Heart right ventricle (tissue), 16 donors: ENCODE measurements at regions not wholly inside any gene's neighbourhood (a gene's known extent, or its start where the extent isn't known, plus 50 kb on each side); places are given as distances from the start of the nearest gene placed in this dataset.

Experiments
- ATAC-seq, 8 donors: fragments of 200-7000 bp; cut with Tn5 transposase; one replicate each; pipeline ENCODE4 v1.9.1; 2020; ENCODE audit warnings: mild to moderate bottlenecking in 8 of 8, moderate library complexity in 8 of 8, moderate number of reproducible peaks in 1 of 8
- DNase-seq, 2 donors: peaks; one replicate each; pipeline ENCODE4 v3.0.0-alpha.2; 2020
- H3K27ac ChIP-seq, 10 donors: fragments of 200-600 bp; sonication (generic) in 2 of 10; one replicate each; pipeline versions ENCODE4 v1.5.0 to v1.8.0; 2020 to 2022; ENCODE audit warnings: mild to moderate bottlenecking in 3 of 10
- H3K27me3 ChIP-seq, 7 donors: fragments of 200-600 bp; one replicate each; pipeline ENCODE4 v1.8.0; 2021 to 2022; ENCODE audit warnings: mild to moderate bottlenecking in 2 of 7
- H3K36me3 ChIP-seq, 9 donors: fragments of 200-600 bp; sonication (generic) in 1 of 9; one replicate each; pipeline versions ENCODE4 v1.5.0 to v1.8.0; 2020 to 2022; ENCODE audit warnings: mild to moderate bottlenecking in 2 of 9
- H3K4me1 ChIP-seq, 9 donors: fragments of 200-600 bp; sonication (generic) in 1 of 9; one replicate each; pipeline versions ENCODE4 v1.5.0 to v1.8.0; 2020 to 2022; ENCODE audit warnings: mild to moderate bottlenecking in 4 of 9
- H3K4me3 ChIP-seq, 10 donors: fragments of 200-600 bp; sonication (generic) in 2 of 10; one replicate each; pipeline versions ENCODE4 v1.5.0 to v1.8.0; 2020 to 2022; ENCODE audit warnings: mild to moderate bottlenecking in 7 of 10, moderate library complexity in 2 of 10
- H3K9me3 ChIP-seq, 11 donors: fragments of 200-600 bp in 10 of 11; sonication (generic) in 2 of 11; one replicate each; pipeline versions ENCODE4 v1.5.0 to v1.8.0; 2013 to 2022; ENCODE audit warnings: mild to moderate bottlenecking in 2 of 11, control low read depth in 1 of 11, moderate library complexity in 1 of 11
- WGBS, 2 donors: extraction: QIAGEN DNeasy Blood & Tissue Kit; methylation state at CpG; one replicate each; pipeline ENCODE4 v1.1.7; 2013; ENCODE audit warnings: inconsistent platforms in 1 of 2; 5-methylcytosine and 5-hydroxymethylcytosine counted together
- intact Hi-C, 10 donors: fragments of 100-400 bp; cut with DNase I; formaldehyde crosslinking; loops; one replicate each; pipeline versions ENCODE4 v1.11.1 to v1.14.2; 2022
- TF ChIP-seq, protein P1 (sequence below), 9 donors: fragments of 200-600 bp; sonication (generic) in 2 of 9; IDR thresholded peaks; one replicate each; pipeline versions ENCODE4 v1.5.0 to v1.8.0; 2021 to 2022; ENCODE audit warnings: antibody characterized with exemption in 9 of 9, mild to moderate bottlenecking in 5 of 9, moderate library complexity in 1 of 9
- donor health status: Arrhythmogenic right ventricular cardiomyopathy.
- donor health status: ischemic (EF 13 %, LVEDD 7.1; RV severe dilation, severe dysfunction).
- donor health status: healthy with polysubstance abuse.
- donor health status: DM: no; HTN: yes; CAD: no.
- donor health status: DM: no; HTN: no; CAD: no.
- donor health status: ischemic (EF 25% LVEDD 6.9; RV normal size, moderate dysfunction).
- donor health status: ischemic (EF 25% LVEDD 5.7; RV mildly dilated, moderate dysfunction).
- donor health status: healthy.
- donor health status: DM: yes; HTN: yes; CAD: no.
- donor health status: Ischemic cardiomyopathy.
- donor health status: ischemic (EF 35%, LVEDD 5.7; RV mildly dilated, moderate dysfunction).
- donor health status: nonischemic (EF 11% LVEDD 7.7; RV severe dilation, severe dysfunction).
- donor health status: DM: yes; HTN: yes; CAD: no.
- donor health status: PGD.
- donor health status: ischemic (EF 29% LVEDD 5.4; RV normal size, mild dysfunction).
- donor health status: nonischemic (EF 23%, LVEDD 6.1; RV moderate dilation, normal function).

DNA sequence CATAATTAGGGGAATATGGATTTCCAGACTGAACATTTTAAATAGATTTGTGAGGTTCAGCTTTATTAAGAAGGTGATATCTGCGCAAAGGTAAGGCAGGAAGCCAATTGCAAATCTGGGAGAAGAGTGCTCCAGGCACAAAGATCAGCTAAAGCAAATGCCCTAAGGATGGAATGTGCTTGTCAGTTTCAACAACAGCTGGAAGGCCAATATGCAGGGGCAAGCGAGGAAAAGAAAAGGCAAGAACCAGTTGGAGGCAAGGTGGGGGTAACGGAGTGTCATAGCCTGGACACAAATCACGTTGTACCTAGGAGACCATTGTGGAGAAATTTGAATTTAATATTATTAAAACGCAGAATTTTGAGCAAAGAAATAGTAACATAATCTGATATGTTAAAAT, 1710.3 kb upstream of the PCDH7 start:
- no peaks in the 10 kb centered on the region for H3K36me3 ChIP-seq
- no peaks in the 10 kb centered on the region for H3K27me3 ChIP-seq
- H3K27ac ChIP-seq: no peak overlapping the region
- H3K4me3 ChIP-seq: no peak overlapping the region
- DNase-seq: no peak
- no peaks in the 10 kb centered on the region for H3K4me1 ChIP-seq
- H3K9me3 ChIP-seq: peaks cover 0 to 15% (median 4%) of the 10 kb centered on the region in 11 donors
- intact Hi-C loops: no loop called here
- WGBS, 2 donors: 62 to 66% methylated on average over 5 of the region's 5 CpGs
- no peak for ATAC-seq
- TF ChIP-seq, protein P1, sequence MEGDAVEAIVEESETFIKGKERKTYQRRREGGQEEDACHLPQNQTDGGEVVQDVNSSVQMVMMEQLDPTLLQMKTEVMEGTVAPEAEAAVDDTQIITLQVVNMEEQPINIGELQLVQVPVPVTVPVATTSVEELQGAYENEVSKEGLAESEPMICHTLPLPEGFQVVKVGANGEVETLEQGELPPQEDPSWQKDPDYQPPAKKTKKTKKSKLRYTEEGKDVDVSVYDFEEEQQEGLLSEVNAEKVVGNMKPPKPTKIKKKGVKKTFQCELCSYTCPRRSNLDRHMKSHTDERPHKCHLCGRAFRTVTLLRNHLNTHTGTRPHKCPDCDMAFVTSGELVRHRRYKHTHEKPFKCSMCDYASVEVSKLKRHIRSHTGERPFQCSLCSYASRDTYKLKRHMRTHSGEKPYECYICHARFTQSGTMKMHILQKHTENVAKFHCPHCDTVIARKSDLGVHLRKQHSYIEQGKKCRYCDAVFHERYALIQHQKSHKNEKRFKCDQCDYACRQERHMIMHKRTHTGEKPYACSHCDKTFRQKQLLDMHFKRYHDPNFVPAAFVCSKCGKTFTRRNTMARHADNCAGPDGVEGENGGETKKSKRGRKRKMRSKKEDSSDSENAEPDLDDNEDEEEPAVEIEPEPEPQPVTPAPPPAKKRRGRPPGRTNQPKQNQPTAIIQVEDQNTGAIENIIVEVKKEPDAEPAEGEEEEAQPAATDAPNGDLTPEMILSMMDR (IDR thresholded peaks at IDR 0.05): no peak

DNA sequence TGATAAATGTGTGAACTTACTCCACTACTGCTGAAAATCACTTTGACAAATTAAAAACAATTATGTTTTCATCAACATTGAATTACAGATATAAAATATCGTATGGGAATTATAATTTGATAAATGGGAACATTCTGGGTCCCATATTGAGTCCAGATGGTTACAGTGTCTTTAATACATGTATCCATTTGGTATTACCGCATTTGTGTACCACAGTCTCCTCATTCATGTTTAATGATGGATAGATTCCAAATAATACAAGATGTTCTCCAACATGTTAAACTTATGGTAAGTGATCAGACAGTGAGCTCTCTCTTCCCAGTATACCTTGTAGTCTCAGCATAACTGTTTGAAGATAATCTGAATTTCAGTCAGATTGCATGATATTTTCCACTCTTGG, 1706.8 kb upstream of the PCDH7 start:
- no peaks in the 10 kb centered on the region for H3K27me3 ChIP-seq
- intact Hi-C loops: no loop called here
- H3K4me3 ChIP-seq: no peak overlapping the region
- H3K4me1 ChIP-seq: no peaks in the 10 kb centered on the region
- 73 to 81% methylated on average over 2 of the region's 2 CpGs for WGBS, 2 donors
- no peak for ATAC-seq
- TF ChIP-seq, protein P1 (IDR thresholded peaks at IDR 0.05): no peak
- DNase-seq: no peak
- H3K36me3 ChIP-seq: no peaks in the 10 kb centered on the region
- H3K27ac ChIP-seq: no peak overlapping the region
- H3K9me3 ChIP-seq: peaks cover 0 to 30% (median 7%) of the 10 kb centered on the region in 11 donors

DNA sequence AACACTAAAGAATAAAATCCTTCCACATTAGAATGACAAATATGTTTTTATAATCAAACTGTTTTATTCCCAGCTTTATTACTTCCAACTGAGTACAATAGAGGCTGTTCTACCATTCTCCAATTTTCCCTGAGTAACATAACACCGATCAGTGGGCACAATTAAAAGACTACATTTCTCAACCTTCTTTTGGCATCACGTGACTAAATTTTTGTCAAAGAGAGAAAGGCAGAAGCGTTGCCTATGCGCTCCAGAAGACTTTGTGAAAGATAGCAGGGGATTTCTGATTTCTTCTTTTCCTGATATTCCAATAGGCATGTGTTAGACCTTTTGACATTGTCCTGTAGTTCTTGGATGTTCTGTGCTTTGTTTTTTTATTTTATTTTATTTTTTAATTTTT, 1705.6 kb upstream of the PCDH7 start:
- TF ChIP-seq, protein P1 (IDR thresholded peaks at IDR 0.05): no peak
- 86 to 91% methylated on average over 4 of the region's 4 CpGs for WGBS, 2 donors
- Histone ChIP-seq H3K27ac (no peak overlapping the region), H3K4me1 (no peaks in the 10 kb centered on the region), H3K27me3 (no peaks in the 10 kb centered on the region), H3K4me3 (no peak overlapping the region), H3K9me3 (peaks cover 0 to 30% (median 7%) of the 10 kb centered on the region in 11 donors), H3K36me3 (no peaks in the 10 kb centered on the region)
- DNase-seq (no peak), ATAC-seq (no peak)
- intact Hi-C loops: no loop called here

GRCh38 chr4:29033703-29034102, 1686.5 kb upstream of the PCDH7 start:
- DNase-seq (no peak), ATAC-seq (no peak)
- no peaks in the 10 kb centered on the region for H3K4me1 ChIP-seq
- no peak overlapping the region for H3K4me3 ChIP-seq
- no peaks in the 10 kb centered on the region for H3K36me3 ChIP-seq
- 68 to 73% methylated on average over 1 of the region's 1 CpG for WGBS, 2 donors
- H3K27me3 ChIP-seq: no peaks in the 10 kb centered on the region
- intact Hi-C loops: no loop called here
- no peak overlapping the region for H3K27ac ChIP-seq
- peaks cover 0 to 24% (median 0%) of the 10 kb centered on the region in 11 donors for H3K9me3 ChIP-seq
- TF ChIP-seq, protein P1 (IDR thresholded peaks at IDR 0.05): no peak
